ENCODE measurements at regions not wholly inside any gene's neighbourhood (a gene's known extent, or its start where the extent isn't known, plus 50 kb on each side); places are given as distances from the start of the nearest gene placed in this dataset.
"Not testable (repeated sequence)": the region's sequence is repeated elsewhere in the genome, so short reads cannot be mapped to it uniquely, and the experiment has no call there.

DNA sequence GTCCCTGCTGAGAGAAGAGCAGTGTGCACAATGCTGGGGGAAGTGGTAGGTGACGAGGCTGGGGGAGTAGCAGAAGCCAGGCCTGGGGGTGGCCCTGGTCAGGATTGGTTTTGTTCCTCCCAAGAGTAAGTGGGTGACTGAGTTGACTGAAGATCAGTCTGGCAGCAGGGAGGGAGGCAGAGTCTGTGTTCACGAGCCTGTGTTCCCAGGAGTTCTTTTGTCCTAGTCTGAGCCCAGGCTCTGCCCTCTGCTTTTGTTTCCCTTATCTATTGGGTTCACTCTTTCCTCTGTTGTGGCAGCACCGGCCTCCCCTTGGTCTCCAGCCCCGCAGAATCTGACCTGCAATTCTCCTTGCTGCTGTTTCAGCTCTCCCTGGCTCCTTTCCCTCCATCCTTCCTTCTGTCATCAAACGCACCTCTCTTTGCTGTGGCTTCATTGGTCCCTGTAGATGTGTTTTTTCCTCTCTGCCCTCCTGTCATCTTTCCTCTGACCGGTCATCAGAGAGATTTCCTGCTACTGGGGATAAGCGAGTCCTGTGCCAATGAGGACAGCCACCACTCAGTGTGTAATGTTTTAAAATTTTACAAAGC is 607.4 kb downstream of the KIF4B start:
- intact Hi-C loops (cut with DNase I), result no loop called here
- no peak for DNase-seq (ENCODE audit: missing footprints)
- ATAC-seq, result no peak

DNA sequence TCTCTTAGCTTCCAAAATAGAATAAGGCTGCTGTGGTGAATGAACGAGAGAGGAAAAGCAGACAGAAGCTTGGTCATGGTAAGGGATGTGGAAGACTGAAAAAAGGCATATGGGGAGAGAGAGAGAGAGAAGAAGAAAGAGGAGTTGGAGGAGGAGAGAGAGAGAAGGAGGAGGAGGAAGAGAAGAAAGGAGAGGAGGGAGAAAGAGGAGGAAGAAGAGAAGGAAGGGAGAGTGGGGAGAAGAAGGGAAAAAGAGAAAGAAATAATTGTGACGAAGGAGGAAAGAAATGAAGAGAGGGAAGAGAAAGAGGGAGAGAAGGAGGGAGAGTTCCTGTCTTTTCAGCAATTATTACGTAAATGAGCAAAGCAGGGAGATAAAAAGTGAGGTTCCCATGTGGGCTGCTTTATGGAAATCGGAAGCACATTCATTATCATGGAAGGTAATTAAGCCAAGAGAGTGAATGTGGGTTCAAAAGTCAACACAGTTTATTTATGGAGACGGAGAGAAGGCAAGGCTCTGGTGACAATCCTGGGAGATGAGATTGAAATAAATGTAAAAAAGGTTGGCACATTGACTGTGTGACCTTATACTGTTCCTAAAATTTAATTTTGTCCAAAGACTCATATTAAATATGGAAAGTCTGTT is 611.2 kb downstream of the KIF4B start:
- ATAC-seq (no peak), DNase-seq (ENCODE audit: missing footprints) (no peak)
- intact Hi-C loops (cut with DNase I), result no loop called here

DNA sequence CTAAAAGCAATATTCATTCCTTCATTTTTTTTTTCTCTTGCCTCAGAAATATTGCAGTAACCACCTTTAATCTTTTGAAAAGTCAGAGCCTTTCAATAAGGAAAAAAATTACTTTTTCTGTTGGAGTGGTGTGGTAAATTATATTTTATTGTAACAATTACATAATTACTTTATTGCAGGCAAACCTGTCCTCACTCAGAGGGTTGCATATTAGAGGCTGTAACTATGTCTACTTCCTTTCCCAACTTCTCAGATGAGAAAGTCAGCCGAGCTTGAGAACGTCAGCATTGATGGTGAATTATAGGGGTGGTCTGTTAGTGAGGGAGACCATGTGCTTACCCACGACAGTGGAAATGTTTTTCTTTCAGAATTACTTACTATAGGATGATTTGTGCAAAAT is 611.8 kb downstream of the KIF4B start:
- intact Hi-C loops (cut with DNase I), result no loop called here
- no peak for DNase-seq (ENCODE audit: missing footprints)
- no peak for ATAC-seq

DNA sequence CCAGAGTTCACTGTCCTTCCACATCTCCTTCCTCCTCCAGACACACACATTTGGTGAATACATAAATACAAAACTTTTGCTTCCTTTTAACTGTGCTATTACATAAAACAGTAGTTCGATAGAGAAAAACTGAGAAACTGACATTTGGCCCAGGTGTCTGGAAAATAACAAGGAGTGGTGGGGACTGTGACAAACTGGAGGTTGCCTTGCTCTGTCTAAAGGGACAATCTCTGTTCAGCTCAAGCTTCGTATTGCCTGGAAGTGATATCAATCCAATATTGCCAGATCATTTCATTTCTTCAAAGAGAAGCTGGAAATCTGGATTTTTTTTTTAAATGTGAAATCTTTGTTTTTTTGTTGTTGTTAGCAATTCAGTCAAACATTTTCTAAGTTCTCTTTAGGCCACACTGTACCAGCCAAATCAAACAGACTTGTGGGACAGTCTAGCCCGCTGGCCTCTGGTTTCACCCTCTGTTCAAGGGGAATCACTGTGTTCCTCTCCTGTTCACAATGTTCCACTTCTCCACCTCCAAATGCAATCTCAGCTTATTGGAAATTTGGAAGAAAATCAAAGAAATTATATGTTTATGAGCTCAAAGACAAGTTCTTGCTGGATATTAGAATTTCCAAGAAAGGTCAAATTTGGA is 612.5 kb downstream of the KIF4B start:
- intact Hi-C loops (cut with DNase I), result no loop called here
- ATAC-seq (no peak), DNase-seq (ENCODE audit: missing footprints) (no peak)

DNA sequence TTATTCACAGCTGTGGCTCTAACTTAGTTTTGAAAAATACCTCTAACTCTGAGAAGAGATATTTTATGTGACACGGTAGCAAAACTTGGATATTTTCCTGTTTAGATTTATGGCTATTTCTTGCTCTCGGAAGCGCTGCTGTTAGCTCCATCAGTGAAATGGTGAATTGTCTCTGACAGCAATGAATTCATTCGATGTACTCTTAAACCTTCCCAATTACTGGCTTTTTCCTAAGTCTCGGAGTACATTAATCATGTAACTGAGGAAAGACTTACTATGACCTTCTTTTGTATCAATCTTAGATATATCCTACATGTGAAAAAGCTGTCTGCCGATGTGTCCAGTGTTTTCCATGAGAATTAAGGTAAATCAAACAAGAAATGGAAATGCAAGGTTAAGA is 613.0 kb downstream of the KIF4B start:
- DNase-seq (ENCODE audit: missing footprints), result no peak
- ATAC-seq, result no peak
- intact Hi-C loops (cut with DNase I), result no loop called here

DNA sequence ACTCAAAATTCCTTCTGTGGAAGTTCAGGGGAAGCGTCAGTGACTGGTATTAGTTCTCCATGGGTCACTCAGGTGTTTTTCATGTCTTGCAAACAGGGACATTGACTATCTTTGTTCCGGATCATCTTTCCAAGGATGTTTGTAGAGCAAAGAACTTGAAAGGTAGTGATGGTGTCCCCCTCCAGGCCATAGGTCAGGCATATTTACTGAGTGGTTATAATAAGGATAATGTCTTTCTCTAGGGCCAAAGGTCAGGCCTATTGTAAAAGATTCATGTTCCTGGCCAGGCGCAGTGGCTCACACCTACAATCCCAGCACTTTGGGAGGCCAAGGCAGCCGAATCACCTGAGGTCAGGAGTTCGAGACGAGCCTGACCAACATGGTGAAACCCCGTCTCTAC is 614.8 kb downstream of the KIF4B start:
- intact Hi-C loops (cut with DNase I), result no loop called here
- no peak for DNase-seq (ENCODE audit: missing footprints)

DNA sequence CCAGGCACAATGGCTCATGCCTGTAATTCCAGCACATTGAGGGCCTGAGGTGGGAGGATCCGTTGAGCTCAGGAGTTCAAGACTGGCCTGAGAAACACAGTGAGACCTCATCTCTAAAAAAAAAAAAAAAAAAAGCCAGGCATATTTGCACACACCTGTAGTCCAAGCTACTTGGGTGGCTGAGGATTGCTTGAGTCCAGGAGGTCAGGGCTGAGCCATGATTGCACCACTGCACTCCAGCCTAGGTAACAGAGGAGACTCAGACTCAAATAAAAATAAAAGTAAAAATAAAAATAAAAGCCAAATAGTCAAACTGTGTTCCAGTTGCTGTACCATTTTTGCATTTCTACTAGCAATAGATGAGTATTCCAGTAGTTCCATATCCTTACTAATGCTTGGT is 616.0 kb downstream of the KIF4B start:
- DNase-seq (ENCODE audit: missing footprints) (no peak), ATAC-seq (no peak)
- intact Hi-C loops (cut with DNase I), result no loop called here

More for the DNA sequence above, 614.8 kb downstream of the KIF4B start:
- ATAC-seq, result no peak

DNA sequence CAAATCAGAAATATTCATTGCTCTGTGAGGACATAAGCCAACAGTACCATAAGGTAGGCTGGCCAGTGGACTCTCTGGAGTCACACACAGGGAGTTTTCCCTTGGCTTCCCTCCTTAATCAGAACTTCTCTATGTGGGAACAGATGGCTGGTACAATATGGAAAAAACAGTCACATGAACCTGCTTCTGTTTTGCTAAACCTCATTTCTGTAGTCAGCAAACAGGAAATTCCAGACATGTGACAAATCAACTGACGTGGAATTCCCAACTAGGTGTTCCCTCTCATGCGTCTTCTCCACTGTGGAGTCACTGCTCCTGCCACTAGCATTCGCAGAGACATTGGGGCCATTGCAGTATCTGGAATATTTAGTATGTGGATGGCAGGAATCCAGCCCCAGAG is 617.6 kb downstream of the KIF4B start:
- DNase-seq (ENCODE audit: missing footprints), result no peak
- ATAC-seq, result no peak
- intact Hi-C loops (cut with DNase I), result no loop called here

DNA sequence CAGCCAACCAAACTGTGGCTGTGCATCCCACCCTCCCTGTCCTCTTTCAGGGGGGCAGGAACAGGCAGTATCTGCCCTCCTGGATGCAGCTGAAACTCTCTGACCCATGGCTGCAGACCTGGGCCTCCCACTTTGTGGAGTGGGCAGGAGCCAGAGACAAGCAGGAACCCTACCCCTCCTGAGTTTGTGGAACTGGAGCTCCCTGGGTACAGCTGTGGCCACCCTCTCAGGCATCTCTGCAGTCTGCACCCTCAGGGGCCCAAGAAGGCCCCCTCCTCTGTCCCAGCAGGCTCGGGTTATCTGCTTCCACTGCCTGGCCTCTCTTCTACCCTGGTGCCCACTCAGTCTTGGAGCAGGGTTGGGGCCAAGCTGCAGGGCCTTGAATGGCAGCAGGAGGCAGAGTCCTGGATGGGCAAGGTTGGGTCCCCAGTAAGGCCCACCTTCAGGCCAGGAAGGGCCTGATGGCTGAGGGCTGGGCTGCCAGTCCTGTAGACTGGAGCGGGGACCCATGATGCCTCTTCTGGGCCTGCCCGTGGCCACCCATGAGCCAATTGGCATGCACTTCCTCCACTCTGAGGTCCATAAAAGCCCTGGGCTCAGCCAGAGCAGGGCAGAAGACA is 619.9 kb downstream of the KIF4B start:
- intact Hi-C loops (cut with DNase I), result no loop called here
- DNase-seq (ENCODE audit: missing footprints) (peak; percentile 35), ATAC-seq (no peak)

DNA sequence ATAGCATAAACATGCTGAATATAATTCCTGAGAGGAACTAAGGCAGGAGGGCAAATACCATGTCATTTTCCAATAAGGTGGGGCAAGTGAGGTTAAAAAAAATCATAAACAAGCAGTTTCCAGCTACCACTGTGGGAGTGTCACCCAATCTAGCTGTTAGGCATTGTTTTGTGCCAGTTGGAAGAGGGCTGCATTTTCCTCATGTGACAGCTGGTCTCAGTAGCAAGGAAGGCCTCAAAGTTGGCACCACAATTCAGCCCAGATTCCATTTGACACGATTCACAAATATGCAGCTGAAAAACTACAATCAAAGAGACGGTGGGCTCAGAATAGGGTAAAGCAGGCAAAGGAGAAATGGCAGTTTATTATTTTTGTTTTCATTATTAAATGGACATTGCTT is 636.1 kb downstream of the KIF4B start:
- ATAC-seq (no peak), DNase-seq (ENCODE audit: missing footprints) (no peak)
- intact Hi-C loops (cut with DNase I), result no loop called here

DNA sequence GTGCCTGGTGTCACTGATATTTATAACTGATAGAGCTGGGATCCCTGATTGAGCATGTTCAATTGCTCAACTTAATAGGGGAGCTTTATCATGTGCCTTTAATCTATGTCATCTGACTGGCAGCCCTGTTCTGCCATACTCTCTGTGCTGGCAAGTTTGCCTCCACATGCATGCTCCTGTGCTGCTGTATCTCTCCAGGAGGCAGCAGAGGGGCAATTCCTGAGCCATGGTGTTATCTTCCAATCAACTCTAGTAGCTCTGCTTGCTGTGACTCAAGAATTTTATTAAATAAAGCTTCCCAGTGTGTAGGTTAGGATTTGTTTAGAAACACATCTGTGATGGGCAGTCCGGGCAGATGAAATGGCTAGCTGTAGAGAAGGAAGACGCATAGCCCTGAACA is 642.0 kb downstream of the KIF4B start:
- intact Hi-C loops (cut with DNase I), result no loop called here
- DNase-seq (ENCODE audit: missing footprints) (no peak), ATAC-seq (no peak)

DNA sequence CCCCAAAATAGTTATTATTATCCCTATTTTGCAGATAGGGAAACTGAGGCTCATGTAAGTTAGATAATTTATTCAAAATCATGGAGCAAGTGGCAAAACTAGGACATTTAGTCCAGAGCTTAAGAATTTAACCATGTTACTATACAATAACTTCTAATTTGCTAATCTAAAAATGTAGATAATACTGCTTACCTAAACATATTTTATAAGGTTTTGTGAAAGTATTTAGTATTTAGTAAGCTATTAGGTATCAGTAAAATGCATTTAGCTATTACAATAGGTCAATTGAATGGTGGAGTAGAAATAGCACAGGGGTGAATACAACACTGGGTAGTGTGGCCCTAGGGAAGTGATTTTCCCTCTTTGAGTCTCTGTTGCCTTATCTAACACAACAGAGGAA is 648.3 kb downstream of the KIF4B start:
- ATAC-seq, result no peak
- no peak for DNase-seq (ENCODE audit: missing footprints)
- intact Hi-C loops (cut with DNase I), result no loop called here

DNA sequence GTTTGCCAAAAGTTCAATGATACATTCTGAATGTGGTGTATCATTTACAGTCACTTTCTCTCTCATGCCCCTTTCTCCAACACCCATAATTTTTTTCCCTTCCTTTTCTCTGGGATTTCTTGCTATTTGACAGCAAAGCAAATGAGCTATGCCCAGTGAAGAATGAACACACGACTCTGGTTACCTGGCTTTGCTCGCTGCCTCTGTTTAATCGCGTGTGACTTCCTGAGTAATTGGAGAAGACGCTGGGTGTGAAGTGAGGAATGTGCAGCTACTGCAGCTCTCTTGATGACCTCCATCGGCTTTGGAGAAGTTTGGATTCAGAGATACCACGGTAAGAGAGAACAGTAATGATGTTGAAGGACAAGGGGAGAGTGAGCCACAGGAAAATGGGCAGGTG is 651.8 kb downstream of the KIF4B start:
- intact Hi-C loops (cut with DNase I), result no loop called here
- DNase-seq (ENCODE audit: missing footprints) (no peak), ATAC-seq (no peak)

DNA sequence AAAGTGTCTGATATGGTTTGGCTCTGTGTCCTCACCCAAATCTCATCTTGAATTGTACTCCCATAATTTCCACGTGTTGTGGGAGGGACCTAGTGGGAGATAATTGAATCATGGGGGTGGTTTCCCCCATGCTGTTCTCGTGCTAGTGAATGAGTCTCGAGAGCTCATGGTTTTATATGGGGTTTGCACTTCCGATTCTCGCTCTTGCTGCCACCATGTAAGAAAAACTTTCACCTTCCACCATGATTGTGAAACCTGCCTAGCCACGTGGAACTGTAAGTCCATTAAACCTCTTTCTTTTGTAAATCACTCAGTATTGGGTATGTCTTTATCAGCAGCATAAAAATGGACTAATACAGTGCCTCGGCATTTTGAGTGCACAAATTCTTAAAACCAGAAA is 655.0 kb upstream of the SGCD start:
- intact Hi-C loops (cut with DNase I); DNase-seq (ENCODE audit: missing footprints): not testable (repeated sequence)

DNA sequence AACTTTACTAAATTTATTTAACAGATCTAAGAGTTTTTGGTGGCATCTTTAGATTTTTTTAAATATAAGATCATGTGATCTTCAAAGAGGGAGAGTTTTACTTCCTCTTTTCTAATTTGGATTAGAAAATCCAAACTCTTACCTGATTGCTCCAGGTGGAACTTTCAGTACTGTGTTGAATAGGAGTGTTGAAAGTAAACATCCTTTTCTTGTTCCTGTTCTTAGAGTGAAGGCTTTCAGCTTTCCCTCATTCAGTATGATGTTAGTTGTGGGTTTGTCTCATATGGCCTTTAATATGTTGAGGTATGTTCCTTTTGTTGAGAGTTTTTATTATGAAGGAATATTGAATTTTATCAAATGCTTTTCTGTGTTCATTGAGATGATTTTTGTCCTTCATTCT is 650.0 kb upstream of the SGCD start:
- DNase-seq (ENCODE audit: missing footprints) (no peak), ATAC-seq (no peak)
- intact Hi-C loops (cut with DNase I), result no loop called here

More for the DNA sequence above, 655.0 kb upstream of the SGCD start:
- ATAC-seq, result not testable (repeated sequence)

DNA sequence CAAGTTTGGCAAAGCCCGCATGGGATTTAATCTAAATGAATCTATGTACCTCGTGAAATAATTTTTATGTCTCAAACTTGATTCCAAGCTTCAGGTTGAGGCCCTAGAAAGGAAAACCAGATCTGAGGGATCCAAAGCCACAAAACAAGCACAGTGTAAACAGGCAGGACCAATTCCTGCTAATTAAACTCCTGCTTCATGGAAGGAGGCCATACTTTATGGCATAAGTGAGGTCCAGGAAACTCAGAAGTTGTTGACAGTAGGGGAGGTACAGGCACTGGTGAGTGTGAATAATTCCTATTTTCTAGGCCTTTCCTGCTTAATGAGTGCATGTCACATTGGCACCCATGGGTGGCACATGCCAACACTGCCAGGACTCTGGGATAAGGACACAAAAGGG is 648.6 kb upstream of the SGCD start:
- intact Hi-C loops (cut with DNase I), result no loop called here
- no peak for DNase-seq (ENCODE audit: missing footprints)
- no peak for ATAC-seq

DNA sequence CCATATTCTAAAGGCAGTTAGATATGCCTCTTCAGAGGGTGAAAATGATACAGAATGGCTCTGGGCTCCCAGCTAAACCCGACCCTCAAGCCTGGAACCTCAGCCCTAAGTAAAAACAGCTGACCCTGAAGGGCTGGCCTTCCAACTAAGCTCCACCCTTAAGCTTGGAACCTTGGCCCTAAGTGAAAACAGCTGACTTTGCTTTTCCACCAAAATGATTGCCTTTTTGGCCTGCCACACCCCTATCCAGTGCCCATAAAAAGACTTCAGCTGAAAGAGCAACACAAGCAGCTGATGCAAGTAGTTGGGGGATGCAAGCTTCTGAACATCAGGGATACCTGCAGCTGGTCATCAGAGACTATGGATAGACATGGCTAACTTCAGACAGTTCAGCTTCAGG is 647.4 kb upstream of the SGCD start:
- DNase-seq (ENCODE audit: missing footprints) (no peak), ATAC-seq (no peak)

DNA sequence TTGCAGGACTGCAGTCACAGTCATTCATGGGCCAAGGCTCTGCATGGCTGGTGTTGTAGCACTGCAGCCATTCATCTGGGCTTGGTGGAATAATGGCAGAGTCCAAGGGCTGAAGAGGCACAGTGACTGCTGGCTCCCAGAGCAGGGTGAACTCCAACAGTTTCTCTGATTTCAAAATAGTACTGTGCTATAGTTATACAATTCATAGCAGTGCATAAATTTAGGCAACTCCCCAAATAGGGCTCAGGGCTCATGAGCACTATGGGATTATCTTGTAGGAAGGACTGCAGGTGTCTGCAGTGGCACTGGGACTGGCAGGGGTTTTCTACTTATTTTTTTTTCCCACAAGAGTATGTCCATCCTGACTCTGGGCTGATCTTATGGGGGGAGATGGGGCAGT is 642.5 kb upstream of the SGCD start:
- DNase-seq (ENCODE audit: missing footprints) (no peak), ATAC-seq (no peak)
- intact Hi-C loops (cut with DNase I), result no loop called here

More for the DNA sequence above, 647.4 kb upstream of the SGCD start:
- intact Hi-C loops (cut with DNase I), result no loop called here

DNA sequence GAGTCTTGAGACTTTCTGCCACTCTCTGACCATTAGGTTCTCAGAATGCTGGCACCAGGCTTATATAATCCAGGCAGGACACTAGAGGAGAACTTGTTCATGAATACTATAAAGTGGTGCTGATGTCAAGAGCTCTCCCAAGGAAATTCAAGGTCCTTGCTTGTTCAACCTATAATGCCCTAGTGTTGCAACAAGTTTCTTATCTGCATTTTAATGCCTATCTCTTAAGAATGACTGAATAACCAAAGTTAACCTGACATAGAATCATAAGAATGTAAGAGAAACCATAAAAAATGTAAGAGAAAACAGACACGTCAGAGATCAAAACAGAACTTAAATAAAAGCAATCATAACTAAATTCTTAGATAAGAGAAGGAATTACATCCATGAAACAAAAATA is 640.8 kb upstream of the SGCD start:
- DNase-seq (ENCODE audit: missing footprints) (no peak), ATAC-seq (no peak)
- intact Hi-C loops (cut with DNase I), result no loop called here

DNA sequence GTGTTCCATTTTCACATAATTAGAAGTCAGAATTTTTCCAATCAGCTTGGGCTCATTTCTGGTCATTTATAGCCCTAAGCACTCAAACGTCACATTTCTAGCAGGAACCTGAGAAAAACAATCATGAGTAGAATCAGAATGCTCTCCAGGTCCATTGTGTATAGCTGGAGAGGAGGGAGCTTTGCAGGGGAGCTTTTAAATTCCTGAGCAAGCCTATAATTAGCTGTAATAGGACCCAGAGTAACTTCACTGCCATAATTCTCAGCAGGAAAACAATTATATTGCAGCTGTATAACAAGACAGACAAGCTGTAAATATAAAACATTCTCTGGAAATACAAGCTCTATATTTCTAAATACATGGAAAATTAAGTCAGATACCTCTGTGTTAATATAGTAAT is 637.6 kb upstream of the SGCD start:
- DNase-seq (ENCODE audit: missing footprints) (no peak), ATAC-seq (no peak)
- intact Hi-C loops (cut with DNase I), result no loop called here
